ENCODE measurements at regions not wholly inside any gene's neighbourhood (a gene's known extent, or its start where the extent isn't known, plus 50 kb on each side); places are given as distances from the start of the nearest gene placed in this dataset.
"Not testable (repeated sequence)": the region's sequence is repeated elsewhere in the genome, so short reads cannot be mapped to it uniquely, and the experiment has no call there.

GRCh38 chr1:38730511-38731397, 128.8 kb downstream of the RRAGC start:
- H3K4me3 ChIP-seq (ENCODE audit: low read depth, low read length) = no peak overlapping the region
- no peak for TF ChIP-seq CTCF (conservative IDR thresholded peaks at IDR 0.05; ENCODE audit: low read depth, low read length)

GRCh38 chr1:38728585-38728908, 131.0 kb downstream of the RRAGC start:
- DNase-seq (ENCODE audit: low read depth) = no peak
- no peak for TF ChIP-seq CTCF (conservative IDR thresholded peaks at IDR 0.05; ENCODE audit: low read depth, low read length)
- H3K4me3 ChIP-seq (ENCODE audit: low read depth, low read length) = no peak overlapping the region

More at GRCh38 chr1:38730511-38731397, 128.8 kb downstream of the RRAGC start:
- DNase-seq (ENCODE audit: low read depth) = peak; percentile 26

- no peak for DNase-seq (ENCODE audit: low read depth)
- no peak overlapping the region for H3K4me3 ChIP-seq (ENCODE audit: low read depth, low read length)
- no peak for TF ChIP-seq CTCF (conservative IDR thresholded peaks at IDR 0.05; ENCODE audit: low read depth, low read length)
Observed at GRCh38 chr1:38727684-38728584, 131.6 kb downstream of the RRAGC start.

- not testable (repeated sequence) for DNase-seq (ENCODE audit: low read depth); H3K4me3 ChIP-seq (ENCODE audit: low read depth, low read length)
Observed at GRCh38 chr1:38725321-38725961, 134.1 kb downstream of the RRAGC start.

GRCh38 chr1:38724160-38725131, 135.1 kb downstream of the RRAGC start:
- H3K4me3 ChIP-seq (ENCODE audit: low read depth, low read length) = no peak overlapping the region
- no peak for TF ChIP-seq CTCF (conservative IDR thresholded peaks at IDR 0.05; ENCODE audit: low read depth, low read length)
- DNase-seq (ENCODE audit: low read depth) = no peak

- no peak for TF ChIP-seq CTCF (conservative IDR thresholded peaks at IDR 0.05; ENCODE audit: low read depth, low read length)
- H3K4me3 ChIP-seq (ENCODE audit: low read depth, low read length) = no peak overlapping the region
- DNase-seq (ENCODE audit: low read depth) = no peak
Observed at GRCh38 chr1:38721816-38722215, 137.8 kb downstream of the RRAGC start.
